ENCODE measurements at regions not wholly inside any gene's neighbourhood (a gene's known extent, or its start where the extent isn't known, plus 50 kb on each side); places are given as distances from the start of the nearest gene placed in this dataset.

GRCh38 chr11:79829891-79830290, 389.1 kb upstream of the TENM4 start:
- POLR2A ChIA-PET (ENCODE audit: unreplicated experiment): no interaction called here
- intact Hi-C loops (cut with micrococcal nuclease): no loop called here

More at GRCh38 chr11:79829891-79830290, 389.1 kb upstream of the TENM4 start:
- H3K79me1 ChIP-seq (ENCODE audit: low read depth in 1 of 2, low read length in 2 of 2): no peaks in the 10 kb centered on the region
- no peak overlapping the region for H2BK20ac ChIP-seq (ENCODE audit: low read depth, low read length)
- H3K27ac ChIP-seq (ENCODE audit: insufficient read depth, low read length): no peak overlapping the region
- no peak overlapping the region for H4K5ac ChIP-seq (ENCODE audit: low read depth, low read length)
- DNase-seq (no peak), ATAC-seq (ENCODE audit: low read depth) (no peak)
- no peak overlapping the region for H3K14ac ChIP-seq (replicated peaks; ENCODE audit: low read depth, low read length)
- H3K4me2 ChIP-seq (ENCODE audit: low read depth, low read length): no peak overlapping the region
- H4K8ac ChIP-seq (ENCODE audit: low read depth in 2 of 2, low read length in 2 of 2): no peak overlapping the region
- no peaks in the 10 kb centered on the region for H3K9me3 ChIP-seq (ENCODE audit: control insufficient read depth, insufficient read depth, low read length)
- no peak overlapping the region for H2AK9ac ChIP-seq (replicated peaks; ENCODE audit: low read depth, low read length, poor library complexity)
- no peak overlapping the region for H3K9ac ChIP-seq (ENCODE audit: low read depth, low read length)
- dilution Hi-C loops (cut with HindIII; ENCODE audit: low sequenced_read_pairs, unreplicated experiment): no loop called here
- no peak overlapping the region for H3K23ac ChIP-seq (ENCODE audit: low read depth, low read length)
- H3K4me1 ChIP-seq (ENCODE audit: control insufficient read depth, insufficient read depth, low read length): no peaks in the 10 kb centered on the region
- no peak overlapping the region for H3K56ac ChIP-seq (ENCODE audit: extremely low read depth, insufficient read depth, low read length)
- H2BK5ac ChIP-seq (ENCODE audit: low read depth, low read length, poor library complexity, severe bottlenecking): no peak overlapping the region
- no peak overlapping the region for H4K91ac ChIP-seq (ENCODE audit: insufficient read depth, low read depth, low read length)
- H3K27me3 ChIP-seq (ENCODE audit: control insufficient read depth, insufficient read depth, low read length): no peaks in the 10 kb centered on the region; the same call in 1 of the 2 replicates
- H3K18ac ChIP-seq (ENCODE audit: low read depth, low read length): no peak overlapping the region
- in situ Hi-C loops (cut with MboI; ENCODE audit: low sequenced_read_pairs): no loop called here
- CTCF ChIA-PET: no interaction called here
- H3K36me3 ChIP-seq (ENCODE audit: control insufficient read depth, insufficient read depth, low read length): no peaks in the 10 kb centered on the region
- H2AFZ ChIP-seq (replicated peaks; ENCODE audit: low read length, poor library complexity): no peak overlapping the region
- no peak overlapping the region for H2AK5ac ChIP-seq (ENCODE audit: low read depth, low read length)
- H2BK15ac ChIP-seq (ENCODE audit: low read depth, low read length): no peak overlapping the region
- H4K20me1 ChIP-seq (ENCODE audit: insufficient read depth, low read length): no peaks in the 10 kb centered on the region
- H2BK120ac ChIP-seq (ENCODE audit: low read depth, low read length): no peak overlapping the region
- H3K9me1 ChIP-seq (ENCODE audit: insufficient read depth, low read length): no peaks in the 10 kb centered on the region
- no TSS peak for BruUV-seq (replicated peaks)
- no peak overlapping the region for H3K4ac ChIP-seq (ENCODE audit: low read depth, low read length)
- TF ChIP-seq CTCF (conservative IDR thresholded peaks at IDR 0.05; ENCODE audit: low read depth, low read length) (no peak), CEBPB (IDR thresholded peaks at IDR 0.05; ENCODE audit: low read depth, low read length) (no peak), SMC3 (IDR thresholded peaks at IDR 0.05; ENCODE audit: low read depth, low read length) (no peak), CHD1 (IDR thresholded peaks at IDR 0.05; ENCODE audit: low read depth, low read length) (no peak)
- no peak overlapping the region for H3K4me3 ChIP-seq (ENCODE audit: insufficient read depth, low read depth, low read length)
- no CpG with 5 or more reads among the region's 3 CpGs for WGBS, 2 experiments (ENCODE audit: extremely low coverage in 2 of 2, insufficient read length in 1 of 2)
